ENCODE measurements at regions not wholly inside any gene's neighbourhood (a gene's known extent, or its start where the extent isn't known, plus 50 kb on each side); places are given as distances from the start of the nearest gene placed in this dataset.

DNA sequence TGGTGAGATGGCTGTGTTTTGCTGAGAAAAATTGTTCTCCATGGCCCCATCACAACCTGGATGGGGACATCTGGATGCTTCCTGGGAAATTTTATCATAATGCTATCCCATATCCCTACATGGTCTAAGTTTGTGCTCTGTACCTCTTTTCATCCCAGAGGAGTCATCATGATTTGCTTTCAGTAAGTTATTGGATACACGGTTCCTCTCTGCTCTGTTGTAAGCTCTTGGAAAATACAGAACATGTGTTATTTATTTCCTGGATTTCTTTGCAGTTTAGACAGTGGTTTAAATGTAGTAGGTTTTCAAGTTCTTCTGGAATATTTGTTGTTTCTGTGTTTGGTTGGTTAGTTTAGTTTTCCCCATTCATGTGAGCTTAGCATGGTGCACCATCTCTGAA lies 129.2 kb upstream of the ECI2 start:
- H3K79me2 ChIP-seq (ENCODE audit: control insufficient read depth, insufficient read depth, low read length) = no peaks in the 10 kb centered on the region
- no peak for DNase-seq (ENCODE audit: low read depth, low spot score)
- no peak for FAIRE-seq
- H3K9me1 ChIP-seq (replicated peaks; ENCODE audit: control insufficient read depth, extremely low read depth, insufficient read depth, low read length) = no peaks in the 10 kb centered on the region
- TF ChIP-seq MYC (IDR thresholded peaks at IDR 0.05; ENCODE audit: low read depth, low read length) = no peak
- TF ChIP-seq JUN (IDR thresholded peaks at IDR 0.05; ENCODE audit: borderline replicate concordance, insufficient read depth, insufficient read length, low read depth) = no peak
- TF ChIP-seq, protein P1, sequence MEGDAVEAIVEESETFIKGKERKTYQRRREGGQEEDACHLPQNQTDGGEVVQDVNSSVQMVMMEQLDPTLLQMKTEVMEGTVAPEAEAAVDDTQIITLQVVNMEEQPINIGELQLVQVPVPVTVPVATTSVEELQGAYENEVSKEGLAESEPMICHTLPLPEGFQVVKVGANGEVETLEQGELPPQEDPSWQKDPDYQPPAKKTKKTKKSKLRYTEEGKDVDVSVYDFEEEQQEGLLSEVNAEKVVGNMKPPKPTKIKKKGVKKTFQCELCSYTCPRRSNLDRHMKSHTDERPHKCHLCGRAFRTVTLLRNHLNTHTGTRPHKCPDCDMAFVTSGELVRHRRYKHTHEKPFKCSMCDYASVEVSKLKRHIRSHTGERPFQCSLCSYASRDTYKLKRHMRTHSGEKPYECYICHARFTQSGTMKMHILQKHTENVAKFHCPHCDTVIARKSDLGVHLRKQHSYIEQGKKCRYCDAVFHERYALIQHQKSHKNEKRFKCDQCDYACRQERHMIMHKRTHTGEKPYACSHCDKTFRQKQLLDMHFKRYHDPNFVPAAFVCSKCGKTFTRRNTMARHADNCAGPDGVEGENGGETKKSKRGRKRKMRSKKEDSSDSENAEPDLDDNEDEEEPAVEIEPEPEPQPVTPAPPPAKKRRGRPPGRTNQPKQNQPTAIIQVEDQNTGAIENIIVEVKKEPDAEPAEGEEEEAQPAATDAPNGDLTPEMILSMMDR (IDR thresholded peaks at IDR 0.05; ENCODE audit: extremely low read depth in 1 of 2, insufficient read depth in 1 of 2, low read depth in 1 of 2, low read length in 2 of 2) = no peak
- TF ChIP-seq POLR2AphosphoS5 (IDR thresholded peaks at IDR 0.05; ENCODE audit: insufficient read depth, low read depth, low read length) = no peak
- no peak for TF ChIP-seq POLR2A (IDR thresholded peaks at IDR 0.05; ENCODE audit: low read depth, low read length)
- TF ChIP-seq EZH2 (IDR thresholded peaks at IDR 0.05; ENCODE audit: borderline replicate concordance, low read depth, low read length, severe bottlenecking) = no peak
- no peak for TF ChIP-seq GATA2 (IDR thresholded peaks at IDR 0.05; ENCODE audit: insufficient read depth, insufficient read length, low read depth, low read length)
- TF ChIP-seq, protein P2, sequence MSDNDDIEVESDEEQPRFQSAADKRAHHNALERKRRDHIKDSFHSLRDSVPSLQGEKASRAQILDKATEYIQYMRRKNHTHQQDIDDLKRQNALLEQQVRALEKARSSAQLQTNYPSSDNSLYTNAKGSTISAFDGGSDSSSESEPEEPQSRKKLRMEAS (IDR thresholded peaks at IDR 0.05; ENCODE audit: insufficient read depth, insufficient read length) = no peak
- no peak for TF ChIP-seq FOS (IDR thresholded peaks at IDR 0.05; ENCODE audit: borderline replicate concordance, insufficient read depth, low read length)
- no peak overlapping the region for H2AFZ ChIP-seq (ENCODE audit: low read depth, low read length)
- H3K4me2 ChIP-seq (ENCODE audit: insufficient read depth, low read length) = no peak overlapping the region
- H3K36me3 ChIP-seq (ENCODE audit: control insufficient read depth in 2 of 2, extremely low read depth in 1 of 2, insufficient read depth in 2 of 2, low read length in 2 of 2) = no peaks in the 10 kb centered on the region
- no peaks in the 10 kb centered on the region for H3K4me1 ChIP-seq (ENCODE audit: control insufficient read depth, extremely low read depth, insufficient read depth, low read length)
- no peak overlapping the region for H3K9ac ChIP-seq (replicated peaks; ENCODE audit: extremely low read depth, insufficient read depth, low read length)
- no peaks in the 10 kb centered on the region for H4K20me1 ChIP-seq (replicated peaks; ENCODE audit: control insufficient read depth, extremely low read depth, insufficient read depth, low read length)
- CTCF ChIA-PET = interaction anchor here (1.3 to 1.4 kb wide), 2 partner anchors 11 to 35 kb away, joined by 4 to 9 read pairs; no protein-coding TSS in a partner anchor
- H3K27ac ChIP-seq (ENCODE audit: insufficient read depth, low read depth, low read length) = no peak overlapping the region
- BruUV-seq (replicated peaks) = no TSS peak
- no peak overlapping the region for H3K4me3 ChIP-seq (replicated peaks in 1 of 3; ENCODE audit: insufficient read depth in 1 of 3, low read depth in 1 of 3, low read length in 3 of 3)
- intact Hi-C loops (cut with micrococcal nuclease) = no loop called here
- dilution Hi-C loops (cut with MboI; ENCODE audit: extremely low pct_ligation_motif_present, low sequenced_read_pairs) = no loop called here
- POLR2A ChIA-PET = no interaction called here
- no peaks in the 10 kb centered on the region for H3K27me3 ChIP-seq (ENCODE audit: control insufficient read depth in 2 of 2, insufficient read depth in 2 of 2, low read length in 2 of 2)
- no peaks in the 10 kb centered on the region for H3K9me3 ChIP-seq (replicated peaks; ENCODE audit: control insufficient read depth, insufficient read depth, low read length)
